ENCODE measurements at regions not wholly inside any gene's neighbourhood (a gene's known extent, or its start where the extent isn't known, plus 50 kb on each side); places are given as distances from the start of the nearest gene placed in this dataset.
"Not testable (repeated sequence)": the region's sequence is repeated elsewhere in the genome, so short reads cannot be mapped to it uniquely, and the experiment has no call there.

DNA sequence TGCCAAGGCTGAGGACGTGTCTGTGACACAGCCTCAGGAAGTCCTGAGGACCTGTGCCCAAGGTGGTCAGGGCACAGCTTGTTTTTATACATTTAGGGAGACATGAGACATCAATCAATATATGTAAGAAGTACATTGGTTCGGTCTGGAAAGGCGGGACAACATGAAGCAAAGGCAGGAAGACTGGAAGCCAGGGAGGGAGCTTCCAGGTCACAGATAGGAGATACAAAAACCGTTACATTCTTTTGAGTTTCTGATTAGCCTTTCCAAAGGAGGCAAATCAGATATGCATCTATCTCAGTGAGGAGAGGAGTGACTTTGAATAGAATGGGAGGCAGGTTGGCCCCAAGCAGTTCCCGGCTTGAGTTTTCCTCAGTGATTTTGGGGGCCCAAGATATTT, 127.1 kb upstream of the SGCG start:
- TF ChIP-seq POLR2A (IDR thresholded peaks at IDR 0.05; ENCODE audit: low read depth, low read length); BHLHE40 (IDR thresholded peaks at IDR 0.05; ENCODE audit: low read depth, low read length); CEBPB (IDR thresholded peaks at IDR 0.05; ENCODE audit: low read depth, low read length); RCOR1 (IDR thresholded peaks at IDR 0.05; ENCODE audit: insufficient replicate concordance, low read length); NFE2L2 (IDR thresholded peaks at IDR 0.05; ENCODE audit: low read depth, low read length); MAZ (IDR thresholded peaks at IDR 0.05; ENCODE audit: borderline replicate concordance, low read depth, low read length); MXI1 (IDR thresholded peaks at IDR 0.05; ENCODE audit: borderline replicate concordance, low read depth, low read length); RAD21 (IDR thresholded peaks at IDR 0.05; ENCODE audit: low read length); RFX5 (IDR thresholded peaks at IDR 0.05; ENCODE audit: low read depth, low read length): not testable (repeated sequence)
- TF ChIP-seq, protein P1, sequence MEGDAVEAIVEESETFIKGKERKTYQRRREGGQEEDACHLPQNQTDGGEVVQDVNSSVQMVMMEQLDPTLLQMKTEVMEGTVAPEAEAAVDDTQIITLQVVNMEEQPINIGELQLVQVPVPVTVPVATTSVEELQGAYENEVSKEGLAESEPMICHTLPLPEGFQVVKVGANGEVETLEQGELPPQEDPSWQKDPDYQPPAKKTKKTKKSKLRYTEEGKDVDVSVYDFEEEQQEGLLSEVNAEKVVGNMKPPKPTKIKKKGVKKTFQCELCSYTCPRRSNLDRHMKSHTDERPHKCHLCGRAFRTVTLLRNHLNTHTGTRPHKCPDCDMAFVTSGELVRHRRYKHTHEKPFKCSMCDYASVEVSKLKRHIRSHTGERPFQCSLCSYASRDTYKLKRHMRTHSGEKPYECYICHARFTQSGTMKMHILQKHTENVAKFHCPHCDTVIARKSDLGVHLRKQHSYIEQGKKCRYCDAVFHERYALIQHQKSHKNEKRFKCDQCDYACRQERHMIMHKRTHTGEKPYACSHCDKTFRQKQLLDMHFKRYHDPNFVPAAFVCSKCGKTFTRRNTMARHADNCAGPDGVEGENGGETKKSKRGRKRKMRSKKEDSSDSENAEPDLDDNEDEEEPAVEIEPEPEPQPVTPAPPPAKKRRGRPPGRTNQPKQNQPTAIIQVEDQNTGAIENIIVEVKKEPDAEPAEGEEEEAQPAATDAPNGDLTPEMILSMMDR (conservative IDR thresholded peaks at IDR 0.05; ENCODE audit: low read depth, low read length), result not testable (repeated sequence)
